22Rv1 (cell line): ENCODE measurements at regions not wholly inside any gene's neighbourhood (a gene's known extent, or its start where the extent isn't known, plus 50 kb on each side); places are given as distances from the start of the nearest gene placed in this dataset.

Experiments used
- CTCF ChIP-seq: fragments of 450-650 bp; IDR thresholded peaks from 2 replicates; pipeline ENCODE4 v1.5.1; 2017; ENCODE audit warnings: mild to moderate bottlenecking
- ZFX ChIP-seq: fragments of 450-650 bp; IDR thresholded peaks from 2 replicates; pipeline ENCODE4 v1.6.1; 2017; ENCODE audit warnings: antibody characterized with exemption, borderline replicate concordance

- TF ChIP-seq CTCF (no peak), ZFX (no peak)
Measured at GRCh38 chr1:219553934-219554502, 58.9 kb downstream of the ZC3H11B start.
